GM21737 (cell line): ENCODE measurements at regions not wholly inside any gene's neighbourhood (a gene's known extent, or its start where the extent isn't known, plus 50 kb on each side); places are given as distances from the start of the nearest gene placed in this dataset.

ENCODE experiments used
- ATAC-seq: cut with Tn5 transposase; IDR thresholded peaks from one replicate; pipeline ENCODE4 v1.9.1; 2021; ENCODE audit warnings: mild to moderate bottlenecking, moderate library complexity; ENCODE audit not compliant: unreplicated experiment

DNA sequence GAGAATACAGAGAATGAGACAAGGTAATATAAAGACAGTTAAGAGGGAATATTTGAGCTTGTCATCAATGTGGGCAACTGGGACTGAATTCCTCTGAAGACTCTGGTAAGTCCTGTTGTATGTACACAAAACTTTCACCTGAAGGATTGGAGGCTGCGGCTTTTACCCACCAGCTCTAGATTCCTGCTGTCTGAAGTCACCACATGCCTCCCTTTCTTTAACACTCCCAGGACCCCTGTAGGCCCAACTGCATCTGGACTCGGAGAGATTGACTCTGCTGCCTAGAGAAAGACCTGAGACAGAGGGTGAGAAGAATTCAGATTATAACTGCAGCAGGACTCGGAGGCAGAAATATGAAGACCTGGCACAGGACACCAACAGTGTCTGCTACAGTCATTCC, 1048.0 kb downstream of the PDHA2 start:
- ATAC-seq: no peak

DNA sequence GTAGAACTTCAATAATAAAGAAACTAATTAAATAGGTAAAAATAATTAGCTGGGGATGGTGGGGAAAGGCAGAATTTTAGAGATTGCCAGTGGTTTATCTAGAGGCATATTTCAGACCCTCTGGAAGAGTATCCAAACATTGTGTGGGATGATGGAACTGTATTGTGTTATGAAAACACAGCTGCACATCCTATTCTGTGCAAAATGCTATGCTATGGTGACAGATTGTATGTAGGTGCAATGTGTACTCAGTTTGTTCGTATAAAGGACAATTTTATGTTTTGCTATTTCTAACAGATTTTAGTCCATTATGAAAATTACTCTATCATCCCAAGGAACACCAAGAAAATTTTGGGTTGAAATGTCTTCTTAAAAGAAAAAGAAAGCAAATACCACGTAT, 1054.7 kb downstream of the PDHA2 start:
- ATAC-seq: no peak

DNA sequence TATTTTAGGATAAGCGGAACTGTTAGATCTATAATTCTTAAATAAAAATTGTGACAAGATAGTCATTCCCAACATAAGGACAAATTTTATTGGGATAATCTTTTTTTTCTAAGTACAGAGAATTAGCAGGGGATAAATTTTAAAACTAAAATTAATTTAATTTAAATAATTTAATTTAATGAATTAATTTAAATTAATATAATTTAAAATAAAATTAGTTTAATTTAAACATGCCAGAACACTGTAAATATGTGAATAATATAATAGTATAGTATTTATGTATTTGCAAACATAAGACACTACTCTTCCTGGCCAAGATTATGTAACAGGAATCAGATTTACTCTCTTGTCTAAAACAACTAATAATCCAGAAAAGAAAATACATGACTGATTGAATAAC, 1055.9 kb downstream of the PDHA2 start:
- ATAC-seq: no peak

DNA sequence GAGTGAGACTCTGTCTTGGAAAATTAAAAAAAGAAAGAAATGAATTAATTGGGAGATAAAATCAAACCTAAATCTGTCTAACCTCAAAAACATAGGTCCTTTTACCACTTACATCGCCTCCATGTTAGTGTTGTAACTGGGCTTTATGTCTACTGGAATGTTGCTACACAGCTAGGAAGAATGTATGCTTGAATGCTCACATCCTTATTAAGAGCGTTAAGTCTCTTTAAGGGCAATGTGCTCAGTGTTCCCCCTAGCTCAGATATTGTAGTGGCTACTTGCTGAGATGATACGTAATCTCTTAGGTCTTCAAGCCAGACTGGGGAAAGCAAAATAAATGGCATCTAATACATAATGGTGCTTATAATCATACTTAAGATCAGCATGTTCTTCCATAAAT, 1072.8 kb downstream of the PDHA2 start:
- no peak for ATAC-seq

DNA sequence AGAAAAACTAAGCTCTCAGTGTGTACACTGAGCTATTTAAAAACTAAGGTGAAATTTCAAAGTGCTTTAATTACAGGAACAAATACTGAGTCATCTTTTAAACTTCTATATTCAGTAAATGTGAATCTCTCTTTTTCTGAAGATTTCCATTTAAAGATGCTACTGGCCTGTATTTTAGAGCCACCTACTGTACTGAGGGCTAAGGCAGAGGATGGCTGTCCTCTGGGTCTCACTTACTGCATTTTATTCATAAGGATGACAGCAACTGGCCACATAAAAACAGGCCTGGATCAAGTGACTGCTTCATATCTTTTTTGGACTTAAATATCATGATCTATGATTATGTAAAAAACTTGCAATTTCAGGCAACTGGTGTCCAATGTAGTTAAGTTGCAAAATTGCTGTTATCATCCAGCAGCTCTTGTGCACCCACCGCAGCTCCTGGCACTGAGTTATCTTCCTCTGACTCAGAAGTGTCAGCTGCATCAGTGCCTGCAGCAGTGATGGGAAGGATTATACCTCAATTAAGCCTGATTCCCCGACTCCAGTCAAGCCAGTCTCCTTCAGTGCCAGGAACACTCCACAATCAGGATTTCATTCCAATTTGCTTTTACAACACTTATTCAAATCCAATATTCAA, 1073.7 kb downstream of the PDHA2 start:
- no peak for ATAC-seq

DNA sequence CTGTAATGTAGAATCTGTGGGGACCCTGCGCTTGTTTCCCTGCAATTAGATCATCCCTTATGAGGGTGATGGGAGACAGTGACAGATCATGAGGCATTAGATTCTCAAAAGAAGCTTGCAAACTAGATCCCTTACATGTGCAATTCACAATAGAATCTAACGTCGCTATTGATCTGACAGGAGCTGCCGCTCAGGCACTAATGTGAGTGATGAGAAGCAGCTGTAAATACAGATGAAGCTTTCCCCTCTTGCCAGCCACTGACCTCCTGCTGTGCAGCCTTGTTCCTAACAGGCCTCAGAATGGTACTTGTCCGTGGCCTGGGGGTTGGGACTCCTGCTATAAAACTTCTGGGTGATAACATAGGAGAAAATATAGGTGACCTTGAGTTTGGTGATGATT, 1076.8 kb downstream of the PDHA2 start:
- ATAC-seq: no peak

DNA sequence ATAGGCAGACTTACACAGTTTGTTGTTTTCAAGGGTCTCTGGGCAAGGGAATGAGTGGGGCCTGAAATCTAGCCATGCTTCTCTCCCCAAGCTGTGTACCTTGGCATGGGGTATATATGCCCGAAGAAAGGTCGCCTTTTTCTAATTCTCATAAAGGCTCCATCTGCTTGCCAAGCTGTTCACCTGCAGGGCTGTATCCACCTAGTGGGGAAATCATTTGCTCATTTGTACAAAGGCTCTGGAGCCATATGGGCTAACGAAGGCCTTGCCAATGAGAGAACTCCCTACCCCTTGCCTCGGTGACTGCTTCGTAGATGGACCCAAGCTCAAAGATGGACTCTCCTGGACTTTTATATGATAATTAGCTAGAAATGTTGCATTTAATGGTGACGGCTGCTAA, 1097.0 kb downstream of the PDHA2 start:
- ATAC-seq: no peak

DNA sequence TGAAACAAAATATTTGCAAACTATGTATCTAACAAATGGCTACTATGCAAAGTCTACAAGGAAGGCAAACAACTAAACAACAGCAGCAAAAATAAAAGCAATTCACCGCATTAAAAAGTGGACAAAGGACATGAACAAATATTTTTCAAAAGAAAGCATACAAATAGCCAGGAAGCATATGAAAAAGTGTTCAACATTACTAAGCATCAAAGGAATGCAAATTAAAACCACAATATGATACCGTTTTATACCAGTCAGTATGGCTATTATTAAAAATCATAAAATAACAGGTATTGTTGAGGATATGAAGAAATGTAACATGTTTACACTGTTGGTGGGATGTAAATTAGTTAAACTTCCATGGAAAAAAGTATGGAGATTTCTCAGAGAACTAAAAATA, 1106.7 kb downstream of the PDHA2 start:
- no peak for ATAC-seq

DNA sequence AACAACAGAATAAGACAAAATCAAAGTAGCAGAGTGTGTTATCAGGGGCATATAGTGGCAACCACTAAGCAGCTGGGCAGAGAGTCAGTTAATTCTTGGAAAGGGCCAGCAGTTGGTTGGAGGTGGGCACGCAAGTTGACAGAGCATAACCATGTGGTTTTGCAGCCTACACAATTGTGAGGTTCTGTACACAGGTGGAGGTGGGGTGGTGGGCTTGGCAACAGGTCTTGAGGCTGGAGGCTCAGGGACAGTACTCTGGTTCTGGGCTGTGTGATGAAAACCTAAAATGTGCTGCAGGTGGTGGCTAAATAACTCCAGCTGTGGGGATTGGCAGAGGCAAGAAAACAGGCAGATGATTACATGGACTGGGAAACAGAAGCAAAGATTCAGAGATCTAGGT, 1112.7 kb downstream of the PDHA2 start:
- no peak for ATAC-seq

DNA sequence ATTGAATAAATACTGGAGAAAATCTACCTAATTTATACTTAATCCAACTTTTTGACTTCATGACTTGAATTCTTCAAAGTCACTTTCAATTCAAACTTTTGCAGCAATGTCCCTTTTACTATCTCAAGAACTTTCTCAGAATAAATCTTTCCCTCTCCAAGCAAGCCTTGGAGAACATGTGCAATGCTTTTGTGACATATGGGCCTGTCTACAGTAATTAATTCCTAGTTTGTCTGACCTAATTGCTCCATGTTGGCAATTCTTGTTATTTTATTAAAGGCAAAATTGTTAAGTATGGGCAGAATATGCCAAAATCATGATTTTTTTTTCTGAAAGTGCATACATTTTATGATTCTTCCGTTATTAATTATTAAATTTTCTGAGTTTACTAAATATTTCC, 1115.3 kb downstream of the PDHA2 start:
- ATAC-seq: no peak

DNA sequence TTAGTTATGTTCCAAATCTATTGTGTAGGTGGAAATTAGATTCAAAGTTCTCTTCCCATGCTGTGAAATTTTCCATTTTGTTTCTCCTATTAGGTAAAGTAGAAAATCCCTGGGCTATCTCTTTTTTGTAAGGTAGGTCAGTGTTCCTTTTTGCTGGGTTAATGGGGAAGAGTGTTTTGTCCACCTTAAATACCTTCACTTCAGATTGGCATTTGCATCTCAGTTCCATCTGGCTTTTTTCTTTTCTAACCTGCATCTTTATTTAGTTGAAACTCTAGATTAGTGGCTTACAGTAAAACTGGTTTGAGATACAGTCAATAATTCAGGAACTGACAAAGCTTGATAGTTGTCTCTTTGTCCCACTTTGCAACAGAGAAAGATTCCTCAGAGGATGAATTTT, 1115.8 kb downstream of the PDHA2 start:
- no peak for ATAC-seq

DNA sequence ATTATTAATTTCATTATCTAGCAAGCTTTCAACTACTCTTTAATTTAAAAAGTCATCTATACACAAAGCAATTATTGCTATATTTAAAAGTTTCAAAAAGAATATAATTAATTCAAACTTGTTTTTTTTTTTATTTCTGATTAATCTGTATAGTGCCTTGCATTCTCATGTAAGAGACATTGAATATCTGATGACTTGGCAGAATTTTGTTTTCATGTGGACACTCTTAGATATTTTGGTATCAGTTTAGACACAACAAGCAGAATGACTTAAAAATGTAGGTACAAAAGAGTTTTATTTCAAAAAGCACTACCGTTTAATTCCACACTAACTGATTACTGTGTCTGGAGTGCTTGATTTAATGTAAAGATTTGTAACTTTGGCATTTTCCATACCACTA, 1129.6 kb downstream of the PDHA2 start:
- no peak for ATAC-seq

DNA sequence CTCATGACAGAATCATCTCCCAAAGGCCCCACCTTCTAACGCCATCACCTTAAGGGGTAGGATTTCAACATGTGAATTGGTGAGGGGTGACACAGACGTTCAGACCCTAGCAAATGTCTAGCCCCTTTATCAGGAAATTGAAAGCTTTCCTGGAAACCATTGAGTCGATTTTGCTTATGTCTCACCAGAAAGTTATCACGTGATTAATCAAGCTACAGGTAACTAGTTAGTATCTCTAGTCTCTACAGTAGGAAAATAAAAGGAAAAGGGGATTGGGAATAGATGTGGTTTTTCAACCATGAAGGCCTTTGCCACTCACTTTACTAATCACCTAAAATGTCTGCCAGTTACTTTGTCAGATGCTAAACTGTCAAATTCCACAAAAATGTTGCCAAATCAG, 1133.0 kb downstream of the PDHA2 start:
- ATAC-seq: no peak

DNA sequence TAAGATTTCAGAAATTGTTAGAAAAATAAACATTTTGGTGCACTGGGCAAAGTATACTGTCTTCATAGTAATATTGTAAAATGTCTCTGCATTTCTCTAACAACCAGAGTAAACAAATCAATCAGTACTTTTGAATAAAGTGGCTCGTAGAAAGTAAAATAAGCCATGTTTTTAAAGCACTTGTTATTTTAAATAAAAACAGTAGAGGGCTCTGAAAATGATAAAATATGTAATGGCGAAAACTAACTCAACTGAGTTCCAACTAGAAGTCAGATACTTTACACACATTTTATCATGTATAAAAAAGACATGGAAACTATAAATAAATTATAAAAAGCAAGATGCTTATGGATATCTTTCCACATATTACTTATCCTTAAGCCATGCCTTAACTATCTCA, 1134.4 kb downstream of the PDHA2 start:
- ATAC-seq: no peak

DNA sequence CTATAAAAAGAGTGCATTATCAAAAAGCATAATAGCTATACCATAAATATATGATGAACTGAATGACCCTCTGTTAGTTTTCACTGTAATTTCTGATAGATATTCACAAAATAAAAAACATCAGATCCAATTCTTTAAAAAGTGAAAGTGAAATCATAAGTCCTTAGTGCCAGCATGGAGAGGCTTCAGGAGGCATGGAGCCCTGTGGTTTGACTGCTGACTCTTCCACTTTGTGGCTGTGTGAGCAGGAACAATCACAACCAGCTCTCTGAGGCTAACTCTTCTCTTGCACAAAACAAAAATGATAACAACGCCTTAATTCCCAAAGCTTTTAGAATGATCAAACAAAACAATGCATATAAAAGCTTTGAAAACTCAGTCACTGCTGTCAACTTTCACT, 1143.9 kb downstream of the PDHA2 start:
- no peak for ATAC-seq

DNA sequence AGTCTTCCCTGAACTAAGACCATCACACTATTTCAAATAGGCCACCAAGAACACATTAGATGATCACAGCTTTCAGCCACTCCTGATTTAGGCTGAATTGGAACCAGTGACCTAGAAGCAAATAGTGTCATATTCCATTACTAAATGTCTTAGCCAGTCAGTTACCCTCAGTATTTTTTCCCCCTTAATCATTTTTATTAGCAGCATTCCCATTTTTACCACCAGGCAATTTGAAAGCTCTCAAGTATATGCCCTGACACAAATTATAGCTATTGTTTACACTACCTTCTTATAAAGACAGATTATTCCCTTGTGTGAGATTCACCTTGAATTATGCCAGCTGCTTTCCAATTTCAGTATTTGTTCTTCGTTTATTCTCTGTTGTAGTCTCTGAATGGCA, 1146.9 kb downstream of the PDHA2 start:
- no peak for ATAC-seq

DNA sequence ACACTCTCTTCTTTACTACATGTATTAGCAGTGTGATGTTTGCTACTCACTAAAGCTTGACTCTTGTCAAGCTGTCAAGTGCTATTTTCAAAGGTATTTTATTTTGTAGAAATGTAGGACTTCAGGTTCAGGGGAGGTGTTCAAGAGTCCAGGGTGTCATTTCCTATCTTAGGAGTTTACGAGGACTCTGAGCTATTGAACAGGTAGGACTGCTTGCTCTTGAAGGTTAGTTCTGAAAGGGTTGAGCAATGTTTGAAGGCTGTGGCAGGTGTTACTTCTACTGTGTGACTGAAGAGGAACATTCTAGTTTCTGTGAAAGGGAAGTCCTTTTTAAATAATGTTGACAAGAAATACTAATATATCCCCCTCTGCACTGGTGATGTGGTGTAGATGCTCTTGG, 1151.2 kb downstream of the PDHA2 start:
- no peak for ATAC-seq

DNA sequence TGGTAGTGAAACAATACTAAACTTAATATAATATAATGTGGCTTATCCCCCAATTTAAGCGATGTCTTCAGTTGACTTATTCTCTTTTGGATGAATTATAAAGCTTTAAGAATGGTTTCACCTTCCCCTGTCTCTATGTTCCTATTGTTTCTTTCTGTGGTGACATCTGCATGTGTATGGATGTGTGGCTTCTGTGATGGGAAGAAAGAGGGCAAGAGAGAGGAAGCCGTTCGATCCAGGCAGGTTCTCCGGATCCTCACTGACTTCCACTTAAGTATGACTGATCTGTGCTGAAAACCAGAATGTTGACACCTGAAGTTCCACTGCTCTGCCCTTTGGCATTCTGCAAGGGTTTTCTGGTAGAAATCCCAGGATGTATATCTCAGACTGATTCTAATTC, 1150.8 kb downstream of the STPG2 start:
- ATAC-seq: no peak

DNA sequence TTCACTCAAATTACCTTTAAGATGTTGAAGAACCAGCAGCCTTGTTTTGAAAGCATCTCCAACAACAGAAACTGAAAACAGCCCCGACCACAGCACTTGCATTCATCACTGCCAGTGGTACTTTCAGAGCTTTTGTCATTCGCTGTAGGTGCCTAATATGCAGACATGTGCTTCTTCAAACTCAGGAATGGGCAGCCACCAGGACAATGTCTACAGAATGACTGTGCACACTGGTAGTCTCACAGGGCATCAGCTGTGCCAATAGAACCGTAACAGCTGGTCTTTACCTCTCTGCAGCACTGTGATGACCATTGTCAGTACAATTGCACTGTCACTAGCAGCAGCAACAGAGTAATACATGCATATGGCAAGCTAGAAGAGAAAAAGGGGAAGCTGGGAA, 1149.7 kb downstream of the STPG2 start:
- no peak for ATAC-seq

DNA sequence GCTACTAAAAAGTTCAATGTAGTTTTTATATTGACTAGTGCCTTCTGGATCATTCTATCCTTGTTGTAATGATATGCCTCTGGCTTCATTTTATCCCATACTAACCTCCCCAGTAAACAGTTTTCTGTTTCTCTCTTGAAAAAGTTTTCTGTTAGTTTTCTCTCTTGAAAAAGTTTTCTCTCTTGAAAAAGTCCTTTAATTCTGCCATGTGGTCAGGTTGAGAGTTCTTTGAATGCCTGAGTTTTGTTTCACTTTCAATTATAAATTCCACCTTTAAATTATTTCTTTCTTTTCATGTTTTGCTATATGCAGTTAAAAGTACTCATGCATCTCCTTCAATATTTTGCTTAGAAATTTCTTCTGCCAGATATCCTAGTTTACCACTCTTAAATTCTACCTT, 1139.6 kb downstream of the STPG2 start:
- ATAC-seq: no peak

DNA sequence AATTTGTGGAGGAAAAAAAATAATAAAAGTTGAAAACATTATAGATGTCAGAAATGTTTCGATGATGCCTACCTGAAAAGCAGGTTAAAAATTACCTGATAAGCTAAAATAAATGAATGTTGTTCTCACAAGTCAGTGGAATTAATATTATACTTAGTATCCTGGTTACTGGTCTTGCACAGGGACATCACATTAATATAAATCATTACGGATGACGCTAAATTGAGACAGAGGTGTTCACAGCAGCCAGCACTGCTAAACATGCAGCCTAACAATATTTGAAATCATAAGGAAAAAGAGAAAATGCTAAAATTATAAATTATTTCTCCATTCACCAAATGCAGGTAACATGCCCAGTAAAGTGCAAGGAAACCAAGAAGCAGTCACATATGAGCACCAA, 1130.0 kb downstream of the STPG2 start:
- no peak for ATAC-seq

DNA sequence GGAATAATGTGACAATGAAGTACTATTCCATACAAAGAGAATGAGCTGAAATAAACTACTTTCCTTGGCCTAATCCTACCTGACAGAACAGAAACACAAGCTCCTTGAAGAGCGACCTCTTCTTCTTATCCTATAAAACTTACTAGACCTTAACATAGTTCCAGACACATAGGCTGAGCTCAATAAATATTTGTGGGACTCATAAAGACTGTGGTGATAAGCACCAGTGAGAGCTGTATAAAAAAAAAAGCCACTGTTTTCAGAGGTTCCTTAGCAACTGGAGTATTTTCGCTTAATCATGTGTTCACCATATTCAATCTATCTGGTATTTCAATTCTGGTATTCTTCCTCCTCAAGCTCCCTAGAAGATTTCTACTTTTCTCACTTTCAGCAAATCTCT, 1129.6 kb downstream of the STPG2 start:
- no peak for ATAC-seq

DNA sequence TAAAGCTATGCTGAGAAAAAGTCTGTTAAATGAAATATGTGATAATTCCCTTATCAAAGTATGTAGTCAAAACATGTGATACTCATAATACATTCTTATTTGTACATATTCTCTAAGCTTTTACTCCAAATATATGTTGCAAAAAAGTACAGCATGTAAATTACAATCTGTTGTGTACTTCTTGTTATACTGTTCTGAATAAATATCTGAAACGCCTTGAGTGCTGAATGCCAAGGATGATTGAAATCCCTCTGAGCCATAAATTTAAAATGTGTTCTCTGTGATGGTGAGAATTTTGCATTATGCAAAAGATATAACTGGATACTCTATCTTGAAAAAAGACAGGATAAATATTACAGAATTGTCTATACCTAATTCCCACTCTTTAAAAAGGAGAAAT, 1128.0 kb downstream of the STPG2 start:
- ATAC-seq: no peak
